NCI-H2107 treated with DMSO at 0.1 percent for 48 hours (cell line): ENCODE measurements at regions not wholly inside any gene's neighbourhood (a gene's known extent, or its start where the extent isn't known, plus 50 kb on each side); places are given as distances from the start of the nearest gene placed in this dataset.
"Not testable (repeated sequence)": the region's sequence is repeated elsewhere in the genome, so short reads cannot be mapped to it uniquely, and the experiment has no call there.

Experiments used
- DNase-seq: peaks from one replicate; lab custom pipeline; 2025; ENCODE audit not compliant: unreplicated experiment; lab: John Stamatoyannopoulos, UW

DNA sequence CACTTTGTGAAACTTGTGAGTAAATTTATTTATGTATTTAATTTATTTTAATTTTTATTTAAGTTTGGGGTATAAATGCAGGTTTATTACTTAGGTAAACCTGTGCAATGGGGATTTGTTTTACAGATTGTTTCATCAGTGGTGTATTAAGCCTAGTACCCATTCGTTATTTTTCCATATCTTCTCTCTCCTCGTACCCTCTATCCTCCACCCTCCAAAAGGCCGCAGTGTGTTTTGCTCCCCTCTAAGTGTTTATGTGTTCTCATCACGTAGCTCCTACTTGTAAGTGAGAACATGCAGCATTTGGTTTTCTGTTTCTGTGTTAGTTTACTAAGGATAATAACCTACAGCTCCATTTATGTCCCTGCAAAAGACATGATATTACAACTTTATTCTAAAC, 145.4 kb upstream of the SMIM30 start:
- no peak for DNase-seq

DNA sequence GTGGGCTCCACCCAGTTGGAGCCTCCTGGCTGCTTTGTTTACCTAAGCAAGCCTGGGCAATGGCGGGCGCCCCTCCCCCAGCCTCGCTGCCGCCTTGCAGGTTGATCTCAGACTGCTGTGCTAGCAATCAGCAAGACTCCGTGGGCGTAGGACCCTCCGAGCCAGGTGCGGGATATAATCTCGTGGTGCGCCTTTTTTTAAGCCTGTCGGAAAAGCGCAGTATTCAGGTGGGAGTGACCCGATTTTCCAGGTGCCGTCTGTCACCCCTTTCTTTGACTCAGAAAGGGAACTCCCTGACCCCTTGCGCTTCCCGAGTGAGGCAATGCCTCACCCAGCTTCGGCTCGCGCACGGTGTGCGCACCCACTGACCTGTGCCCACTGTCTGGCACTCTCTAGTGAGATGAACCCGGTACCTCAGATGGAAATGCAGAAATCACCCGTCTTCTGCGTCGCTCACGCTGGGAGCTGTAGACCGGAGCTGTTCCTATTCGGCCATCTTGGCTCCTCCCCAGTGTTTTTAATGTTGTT, 144.9 kb upstream of the SMIM30 start:
- DNase-seq = not testable (repeated sequence)

- DNase-seq = no peak
These were observed 138.7 kb upstream of the SMIM30 start for GRCh38 chr7:113256883-113257531.

DNA sequence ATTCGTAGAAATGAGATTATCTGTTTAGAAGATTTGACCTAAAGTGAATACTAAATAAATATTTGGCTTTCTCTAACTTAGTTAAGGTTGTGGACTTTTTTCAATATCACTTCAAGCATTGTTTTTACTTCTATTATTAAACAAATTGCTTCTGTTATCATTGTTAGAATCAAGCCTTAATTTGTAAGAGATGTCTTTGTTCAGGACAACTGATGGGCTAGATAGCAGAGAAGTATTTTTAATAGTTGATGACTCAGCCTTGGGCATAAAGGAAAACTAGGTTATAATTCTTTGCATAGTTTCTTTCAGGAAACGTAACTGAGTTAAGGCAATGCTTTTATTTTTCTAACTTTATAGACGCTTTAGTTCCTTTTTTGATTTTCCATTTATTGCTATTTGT, 128.8 kb upstream of the SMIM30 start:
- DNase-seq = no peak

- no peak for DNase-seq
These were observed 128.4 kb upstream of the SMIM30 start for GRCh38 chr7:113246738-113247137.

GRCh38 chr7:113232885-113233284, 114.5 kb upstream of the SMIM30 start:
- DNase-seq = no peak

- no peak for DNase-seq
These were observed 112.3 kb upstream of the SMIM30 start for GRCh38 chr7:113230691-113231090.

DNA sequence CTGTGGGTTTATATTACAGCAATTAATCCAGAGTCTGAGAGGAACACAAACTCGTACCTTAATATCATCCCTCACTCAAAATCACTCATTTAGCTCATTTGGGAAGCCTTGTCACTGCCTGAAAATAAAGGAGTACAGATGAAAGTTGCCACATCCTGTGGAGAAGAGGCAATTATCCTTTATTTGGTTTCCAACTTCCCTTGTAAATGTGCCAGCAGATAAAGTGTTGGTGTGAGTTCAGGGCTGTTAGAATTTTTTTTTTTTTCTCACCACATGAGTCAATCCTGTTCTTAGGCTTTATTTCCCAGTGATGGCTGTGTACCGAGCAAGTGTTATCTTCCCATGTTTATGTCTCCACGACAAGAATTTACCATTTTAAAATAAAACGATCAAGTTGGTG, 99.0 kb upstream of the SMIM30 start:
- DNase-seq = peak; percentile 9

DNA sequence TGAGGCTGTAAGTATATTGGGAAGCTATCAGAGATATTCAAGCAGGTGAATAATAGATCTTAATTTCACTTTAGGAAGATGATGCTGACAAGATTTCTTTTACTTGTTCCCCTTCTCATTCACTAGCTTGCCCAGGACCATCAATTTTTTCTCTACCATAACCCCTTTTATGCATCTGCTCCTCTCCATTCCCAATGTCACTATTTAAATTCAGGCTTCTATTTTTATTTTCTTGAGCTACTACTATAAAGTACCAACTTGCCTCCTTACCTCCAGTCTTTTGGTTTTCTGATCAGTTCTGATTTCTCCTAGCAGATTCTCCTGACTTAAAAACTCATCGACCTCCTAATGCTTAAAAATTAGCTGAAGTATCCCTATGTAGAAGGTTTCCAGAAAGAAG, 97.7 kb upstream of the SMIM30 start:
- no peak for DNase-seq

GRCh38 chr7:113209449-113210203, 91.3 kb upstream of the SMIM30 start:
- no peak for DNase-seq

- no peak for DNase-seq
These were observed 89.6 kb upstream of the SMIM30 start for GRCh38 chr7:113207931-113208330.

DNA sequence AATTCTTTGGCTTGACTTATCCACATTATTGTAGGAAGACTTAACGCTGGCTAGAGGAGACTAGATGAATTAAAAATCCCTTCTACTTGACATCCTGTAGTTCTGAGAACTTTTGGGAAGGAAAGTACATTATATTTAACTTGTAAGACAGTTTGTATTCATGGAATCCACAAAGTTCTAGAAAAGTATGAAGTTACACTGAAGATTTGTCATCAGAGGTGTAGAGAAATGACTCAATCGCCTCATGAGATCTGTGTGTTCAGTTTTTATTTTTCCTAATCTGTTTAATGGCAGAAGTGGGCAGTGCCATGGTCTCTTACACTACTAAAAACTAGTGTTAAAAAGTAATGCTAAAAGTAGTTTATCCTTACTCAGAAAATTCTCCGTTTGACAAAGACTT, 89.1 kb upstream of the SMIM30 start:
- DNase-seq = no peak

DNA sequence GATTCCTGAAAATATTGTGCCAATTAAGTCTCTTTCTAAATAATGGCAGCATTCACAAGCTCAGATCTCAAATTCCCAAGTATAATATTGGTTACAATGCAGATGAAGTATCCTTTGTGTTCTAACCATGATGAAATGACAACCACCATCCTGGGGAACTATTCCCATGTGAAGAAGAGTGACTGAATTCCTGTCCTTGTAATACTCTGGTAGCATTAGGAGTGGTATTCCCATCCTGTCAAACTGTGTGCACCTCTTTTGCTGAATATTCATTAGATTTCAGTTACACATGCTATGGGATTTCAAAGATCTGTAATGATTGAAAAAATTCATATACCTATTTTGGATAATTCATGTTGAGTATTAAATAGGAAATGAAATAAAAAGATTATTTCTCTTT, 86.1 kb upstream of the SMIM30 start:
- no peak for DNase-seq

- DNase-seq = no peak
These were observed 83.9 kb upstream of the SMIM30 start for GRCh38 chr7:113202284-113202683.

- DNase-seq = no peak
These were observed 81.9 kb upstream of the SMIM30 start for GRCh38 chr7:113200281-113200680.

GRCh38 chr7:113199841-113200240, 81.5 kb upstream of the SMIM30 start:
- DNase-seq = no peak

DNA sequence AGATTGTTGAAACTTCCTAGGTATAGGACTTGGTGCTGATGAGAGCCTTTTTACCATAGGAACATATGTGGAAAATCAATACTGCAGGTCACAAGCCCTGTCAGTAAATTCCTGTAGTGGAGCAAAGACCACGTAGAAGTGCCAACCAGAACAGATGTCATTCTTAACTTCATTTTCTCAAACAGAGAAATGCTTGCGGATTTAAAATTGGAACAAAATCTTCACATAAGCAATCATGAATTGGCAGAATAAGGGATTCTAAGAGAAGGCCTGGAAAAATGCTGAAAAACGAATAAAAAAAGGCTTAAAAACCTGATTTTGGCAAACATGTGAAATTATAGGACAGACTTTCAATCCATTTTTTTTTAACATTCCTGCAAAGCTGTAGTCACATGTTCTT, 80.8 kb upstream of the SMIM30 start:
- no peak for DNase-seq

DNA sequence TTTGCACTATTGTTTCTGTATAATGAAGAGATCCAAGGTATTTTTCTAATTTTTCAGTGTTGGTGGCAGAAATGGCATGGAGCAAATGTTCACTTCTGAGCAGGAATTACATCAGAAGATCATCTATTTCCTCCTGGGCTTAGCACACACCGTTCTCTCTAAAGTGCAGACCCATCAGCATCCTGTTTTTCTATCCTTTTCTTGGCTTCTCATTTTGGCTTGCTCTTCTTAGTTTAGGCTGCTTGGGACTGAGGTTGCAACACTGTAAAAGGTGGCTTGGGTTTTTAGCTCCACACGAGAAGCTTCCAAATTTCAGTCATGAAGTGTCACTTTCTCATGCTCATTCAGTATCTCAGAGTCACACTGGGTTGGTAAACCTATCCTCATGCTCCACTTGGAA, 79.9 kb upstream of the SMIM30 start:
- DNase-seq = no peak

DNA sequence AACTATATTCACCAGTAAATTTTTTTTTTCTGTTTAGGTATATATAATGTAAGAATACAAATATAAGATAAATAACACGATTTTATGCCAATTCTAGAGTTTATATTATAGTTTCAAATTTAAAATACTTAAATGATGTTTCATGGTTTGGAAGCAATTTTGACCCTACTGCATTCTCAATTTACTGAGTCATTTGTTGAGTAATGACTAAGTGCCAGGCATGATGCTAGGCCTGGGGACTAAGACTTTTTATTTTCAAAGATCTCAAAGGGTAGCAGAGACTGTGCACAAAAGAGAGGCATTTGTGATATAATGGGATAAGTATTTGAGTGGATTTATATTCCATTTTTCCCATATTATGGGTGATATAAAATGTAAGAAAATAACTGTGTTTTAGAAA, 78.9 kb upstream of the SMIM30 start:
- no peak for DNase-seq

DNA sequence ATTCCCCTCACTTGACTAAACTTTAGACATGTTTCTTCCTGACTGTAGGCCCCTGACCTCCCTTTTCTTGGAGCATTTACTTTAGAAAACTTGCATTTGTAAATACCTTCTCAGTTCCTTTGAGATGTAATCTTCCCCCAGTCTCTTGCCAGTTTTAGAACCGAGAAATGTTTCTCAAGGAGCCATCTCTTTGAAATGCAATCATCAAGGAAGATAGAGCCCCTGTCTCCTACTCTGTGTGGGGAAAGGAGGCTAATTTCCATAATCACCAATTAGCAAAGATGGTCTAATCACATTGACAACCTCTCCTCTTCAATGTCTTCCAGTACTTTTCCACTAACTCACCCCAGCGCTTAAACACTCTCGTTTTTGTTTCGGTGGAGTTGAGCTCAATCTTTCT, 70.0 kb upstream of the SMIM30 start:
- DNase-seq = no peak

- no peak for DNase-seq
These were observed 61.0 kb upstream of the SMIM30 start for GRCh38 chr7:113179313-113179712.

DNA sequence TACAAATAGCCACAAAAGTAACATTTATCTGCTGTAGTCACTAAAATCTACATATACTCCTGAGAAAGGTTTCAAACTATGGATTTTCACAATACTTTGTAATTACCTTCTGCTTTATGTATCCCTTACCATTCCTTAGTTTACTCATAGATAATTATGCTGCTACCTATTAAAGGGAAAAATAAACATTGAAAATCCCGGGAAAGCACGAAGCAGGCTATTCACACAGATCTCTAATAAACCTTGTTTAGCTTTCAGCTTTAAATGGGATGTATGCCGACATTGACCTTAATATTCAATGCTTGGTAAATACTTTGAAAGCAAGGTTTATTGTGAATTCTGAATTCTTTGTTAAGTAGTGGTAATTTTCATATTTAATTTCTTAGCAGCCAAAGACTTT, 58.5 kb upstream of the SMIM30 start:
- no peak for DNase-seq

GRCh38 chr7:113176180-113176579, 57.8 kb upstream of the SMIM30 start:
- not testable (repeated sequence) for DNase-seq
